Umbilical cord (tissue), 1 donor: ENCODE measurements at regions not wholly inside any gene's neighbourhood (a gene's known extent, or its start where the extent isn't known, plus 50 kb on each side); places are given as distances from the start of the nearest gene placed in this dataset.
A peak's percentile ranks its signal among the peaks of the same experiment; 100 is the strongest.

ENCODE experiments used
- DNase-seq: peaks from one replicate; pipeline ENCODE4 v3.0.0-alpha.2; 2015; ENCODE audit warnings: low spot score

DNA sequence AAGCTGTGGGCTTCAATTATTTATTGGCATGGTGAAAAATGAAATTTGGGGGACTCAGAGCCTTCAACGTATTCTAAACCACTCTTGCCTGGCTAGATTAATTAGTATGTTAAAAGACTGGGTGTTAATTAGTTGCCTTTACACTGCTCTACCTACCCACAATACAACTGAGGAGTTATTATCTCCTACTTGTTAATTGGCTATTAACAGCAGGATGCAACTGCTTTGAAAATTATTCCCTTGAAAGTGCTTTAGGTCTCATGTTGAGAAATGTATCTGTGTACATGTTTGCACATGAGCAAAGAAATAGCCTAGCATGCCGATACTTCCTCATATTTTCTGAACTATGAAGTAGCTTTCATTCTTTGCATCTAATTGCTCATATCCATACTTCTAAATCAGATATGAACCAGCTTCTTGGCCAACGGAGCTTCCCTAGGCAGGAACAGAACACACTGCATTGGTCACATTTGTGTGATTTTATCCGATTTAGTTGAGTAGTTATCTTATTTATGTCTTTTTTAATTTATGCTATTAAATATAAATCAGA, 155.8 kb downstream of the GPAM start:
- no peak for DNase-seq

DNA sequence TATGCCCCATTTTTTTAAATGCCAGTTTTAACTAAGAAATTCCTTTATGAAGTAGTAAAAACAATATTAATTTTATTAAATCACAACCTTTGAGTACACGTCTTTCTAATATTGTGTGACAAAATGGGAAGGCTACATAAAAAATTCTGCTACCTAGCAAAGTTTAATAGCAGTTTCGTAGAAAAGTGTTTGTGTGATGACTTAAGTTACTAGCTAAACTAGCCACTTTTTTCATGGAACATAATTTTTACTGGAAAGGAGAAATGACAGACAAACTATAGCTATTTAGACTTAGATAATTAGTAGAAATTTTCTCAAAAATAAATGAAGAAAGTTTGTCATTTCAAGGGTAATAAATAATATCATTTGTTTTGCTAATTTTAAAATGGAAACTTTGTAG, 153.1 kb downstream of the GPAM start:
- no peak for DNase-seq

DNA sequence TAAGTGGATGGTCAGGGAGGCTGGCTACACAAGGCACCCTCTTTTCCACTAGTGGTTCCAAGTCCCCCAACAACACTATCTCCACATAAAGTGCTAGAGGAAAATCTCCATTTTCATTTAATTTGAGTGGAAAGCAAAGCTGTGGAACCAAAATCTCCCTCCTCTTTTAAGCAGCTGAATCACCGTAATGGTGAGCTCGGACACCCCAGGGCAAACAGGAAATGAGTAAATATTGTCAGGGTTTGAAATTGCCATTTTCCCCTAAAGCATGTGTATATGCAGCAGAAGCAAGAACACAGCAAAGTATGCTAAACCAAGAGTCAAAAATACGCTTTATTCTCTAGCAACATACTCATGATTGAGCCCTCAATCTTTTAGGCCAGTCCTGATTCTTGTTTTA, 143.7 kb downstream of the GPAM start:
- no peak for DNase-seq

DNA sequence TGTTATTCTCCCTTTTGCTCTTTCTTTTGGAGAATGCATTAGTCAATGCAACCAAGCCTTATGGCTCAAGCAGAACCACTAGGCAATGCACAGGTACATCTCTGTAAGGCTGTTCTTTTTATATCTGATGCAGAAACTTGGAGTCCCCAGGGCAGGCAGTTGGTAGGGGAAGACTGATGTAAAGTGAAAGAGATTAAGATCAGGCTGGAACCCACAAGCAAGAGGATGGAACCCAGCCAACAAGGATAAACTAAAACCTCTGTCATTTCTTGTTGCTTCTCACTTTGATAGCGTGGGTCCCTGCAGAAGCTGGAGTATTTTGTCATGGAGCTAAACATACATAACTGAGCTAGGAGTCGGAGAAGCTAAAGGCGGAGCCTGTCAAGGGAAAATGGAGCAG, 142.9 kb downstream of the GPAM start:
- no peak for DNase-seq

DNA sequence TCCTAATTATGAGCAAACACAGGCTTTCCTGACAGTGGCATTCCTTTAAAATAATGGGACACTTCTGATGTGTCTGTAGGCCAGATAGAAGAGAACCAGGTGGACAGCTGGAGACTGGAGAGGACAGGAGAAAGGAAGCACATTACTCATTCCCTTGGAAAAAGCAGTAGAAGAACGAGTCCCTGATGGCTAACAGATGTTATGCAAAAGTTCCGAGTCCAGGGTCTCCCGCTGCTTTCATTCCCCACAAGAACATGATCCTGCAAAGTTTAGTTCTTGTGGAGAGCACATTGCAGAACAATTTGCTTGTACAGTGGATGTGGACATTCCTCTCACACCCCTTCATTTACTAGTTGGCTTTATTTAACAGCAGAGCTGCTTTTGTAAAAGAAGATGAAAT, 137.6 kb downstream of the GPAM start:
- DNase-seq: no peak

DNA sequence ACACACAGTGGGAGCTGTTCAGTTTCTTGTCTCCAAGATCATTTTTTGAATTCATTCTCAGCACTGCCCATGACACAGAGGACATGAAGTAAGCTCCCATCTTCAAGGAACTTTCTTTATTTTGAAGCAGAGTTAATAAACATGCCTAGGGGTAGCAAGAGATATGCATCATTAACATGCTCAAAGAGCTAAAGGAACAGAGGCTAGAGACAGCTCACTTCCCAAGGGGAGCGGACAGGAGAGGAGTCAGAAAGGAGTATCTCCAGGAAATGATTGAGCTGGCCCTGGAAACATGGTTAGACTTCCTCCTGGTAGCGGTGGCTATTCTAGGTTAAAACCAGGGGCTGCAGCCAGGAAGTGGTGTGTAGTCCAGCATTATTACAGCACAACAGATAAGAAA, 135.9 kb downstream of the GPAM start:
- no peak for DNase-seq

DNA sequence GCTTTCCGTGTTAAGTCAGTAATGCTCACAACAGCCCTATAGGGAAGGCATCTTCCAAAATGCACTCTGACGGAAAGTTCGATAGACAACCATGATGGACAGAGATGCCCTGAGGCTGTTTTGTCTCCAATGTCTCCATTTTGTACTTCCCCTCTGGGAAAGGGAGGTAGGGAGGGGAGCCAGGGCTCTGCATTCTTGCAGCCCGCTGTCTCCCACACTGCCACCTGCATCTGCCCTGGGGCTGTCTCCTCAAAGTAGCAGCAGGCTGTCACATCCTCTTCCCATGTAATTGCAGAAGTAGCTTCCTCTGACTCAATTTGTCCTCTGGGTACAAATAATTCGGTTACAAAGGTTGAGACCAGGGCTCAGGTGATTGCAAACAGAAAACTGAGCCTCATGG, 131.4 kb downstream of the GPAM start:
- DNase-seq: no peak

DNA sequence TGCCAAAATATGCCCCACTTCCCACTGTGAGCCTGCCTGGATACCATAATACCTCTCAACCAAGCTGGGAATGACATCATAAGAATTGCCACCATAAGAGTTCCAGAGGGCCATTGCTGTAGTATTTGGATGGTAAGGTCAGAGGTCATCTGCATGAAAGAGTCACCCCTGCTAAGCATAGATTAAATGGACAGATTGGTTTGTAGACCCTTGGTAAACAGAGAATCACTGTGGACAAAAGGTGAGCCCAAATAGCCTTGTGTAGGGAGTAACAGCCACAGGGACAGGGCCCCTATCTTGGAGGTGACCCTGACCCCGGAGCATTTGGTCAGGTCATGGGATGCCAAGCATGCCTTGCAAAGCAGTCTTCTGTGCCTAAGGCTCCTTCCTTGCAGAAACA, 129.7 kb downstream of the GPAM start:
- DNase-seq: no peak

DNA sequence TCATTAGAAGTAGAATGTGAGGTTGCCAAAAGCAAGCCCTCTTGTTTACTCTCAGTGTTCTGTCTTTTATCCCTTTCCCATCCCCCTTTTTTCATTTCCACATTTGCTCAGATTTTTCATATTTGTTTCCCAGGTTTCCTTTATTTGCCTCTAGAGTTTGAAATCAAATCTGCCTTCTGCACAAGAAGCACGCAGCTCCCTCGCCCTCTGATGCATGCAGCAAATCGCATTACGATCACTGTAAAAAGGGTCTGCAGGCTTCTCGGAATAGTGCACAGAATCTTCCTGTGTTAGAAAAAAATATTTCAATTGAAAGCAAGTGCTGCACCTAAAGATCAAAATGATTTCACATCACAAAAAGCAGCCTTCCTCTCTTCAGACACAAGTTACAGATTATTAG, 129.0 kb downstream of the GPAM start:
- no peak for DNase-seq

DNA sequence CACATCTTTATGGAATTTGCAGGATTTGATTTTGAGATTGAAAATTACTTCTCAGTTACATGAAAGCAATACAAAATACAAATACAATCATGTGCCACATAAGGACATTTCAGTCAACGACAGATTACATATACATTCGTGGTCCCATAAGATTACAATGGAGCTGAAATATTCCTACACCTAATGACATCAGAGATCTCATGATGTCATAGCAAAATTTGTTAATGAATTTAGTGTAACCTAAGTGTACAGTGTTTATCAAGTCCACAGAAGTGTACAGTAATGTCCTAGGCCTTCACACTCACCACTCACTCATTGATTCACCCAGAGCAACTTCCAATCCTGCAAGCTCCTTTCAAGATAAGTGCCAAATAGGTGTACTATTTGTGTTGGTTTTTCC, 126.5 kb downstream of the GPAM start:
- DNase-seq: no peak

DNA sequence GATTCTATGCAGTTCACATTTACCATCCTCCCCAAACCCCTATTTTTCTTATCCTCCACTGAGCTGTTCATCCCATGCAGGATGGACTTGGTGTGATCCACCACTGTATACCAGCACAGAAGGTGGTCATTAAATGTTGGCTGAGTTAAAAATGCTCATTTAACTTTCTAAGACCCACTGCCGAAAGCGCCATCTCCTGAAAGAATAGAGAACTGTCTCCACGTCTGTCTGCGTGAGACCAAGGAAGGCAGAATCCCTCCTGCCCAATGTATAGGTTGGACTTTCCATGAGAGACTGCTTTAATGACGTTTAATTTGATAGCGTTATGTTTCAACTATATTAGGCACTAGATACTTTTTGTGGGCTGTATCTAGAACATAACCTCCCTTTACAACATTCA, 124.3 kb downstream of the GPAM start:
- no peak for DNase-seq

DNA sequence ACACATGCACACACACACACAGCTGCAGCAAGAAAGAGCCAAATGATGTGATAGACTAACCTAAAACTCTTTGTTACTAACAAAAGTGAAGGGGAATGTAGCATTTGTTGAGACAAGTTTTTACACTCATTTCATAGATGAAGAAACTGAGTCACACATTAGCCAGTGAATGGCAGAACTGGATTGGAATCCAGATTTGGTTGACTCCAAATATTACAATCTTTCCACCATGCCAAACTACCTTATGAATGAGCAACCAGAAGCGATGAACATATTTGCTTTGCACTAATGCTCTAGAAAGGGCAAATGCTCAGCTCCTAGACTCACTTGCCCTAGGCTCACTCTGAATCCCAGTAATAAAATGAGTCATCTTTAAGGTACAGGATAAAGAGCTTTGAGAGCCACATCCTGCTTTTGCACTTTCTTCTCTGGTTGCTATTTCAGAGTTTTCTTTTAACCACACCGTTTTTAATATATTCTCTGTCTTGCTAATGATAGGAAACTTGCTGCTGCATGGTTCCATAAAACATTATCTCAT, 111.9 kb downstream of the GPAM start:
- DNase-seq: no peak

DNA sequence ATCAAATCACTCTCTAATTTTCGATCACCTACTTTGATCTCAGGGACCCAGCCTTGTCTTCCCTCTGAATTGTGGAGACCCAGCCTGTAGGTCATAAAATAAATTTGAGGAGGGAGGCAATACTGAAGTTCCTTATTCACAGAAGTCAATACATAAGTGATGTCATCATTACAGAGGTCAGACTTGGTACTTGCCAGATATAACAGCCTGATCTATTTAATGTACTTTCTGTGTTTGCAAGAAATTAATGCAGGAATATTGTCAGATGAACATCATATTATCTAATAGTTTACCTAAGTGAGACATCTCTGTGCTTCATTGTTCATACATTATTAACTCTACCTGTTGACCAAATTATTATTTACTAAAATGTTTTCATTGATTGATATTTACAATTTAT, 105.6 kb downstream of the GPAM start:
- DNase-seq: no peak

DNA sequence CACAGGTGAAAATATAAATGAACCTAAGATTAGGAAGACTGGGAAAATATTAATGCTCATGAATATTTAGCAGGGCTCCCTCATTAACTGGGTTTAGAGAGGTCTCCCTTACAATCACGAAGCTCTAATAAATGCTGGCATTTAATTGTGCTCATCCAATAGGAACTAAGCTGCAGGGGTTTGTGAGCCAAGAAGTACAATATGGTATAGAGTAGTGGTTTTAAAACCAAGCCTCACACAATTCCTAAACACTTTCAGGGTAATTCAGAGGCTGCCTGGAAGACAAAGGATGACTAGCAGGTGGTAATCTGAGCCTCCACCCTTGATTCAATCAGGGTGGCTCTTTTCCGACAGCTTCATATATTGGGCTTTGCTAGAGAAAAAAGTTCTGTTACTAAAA, 103.3 kb downstream of the GPAM start:
- no peak for DNase-seq

DNA sequence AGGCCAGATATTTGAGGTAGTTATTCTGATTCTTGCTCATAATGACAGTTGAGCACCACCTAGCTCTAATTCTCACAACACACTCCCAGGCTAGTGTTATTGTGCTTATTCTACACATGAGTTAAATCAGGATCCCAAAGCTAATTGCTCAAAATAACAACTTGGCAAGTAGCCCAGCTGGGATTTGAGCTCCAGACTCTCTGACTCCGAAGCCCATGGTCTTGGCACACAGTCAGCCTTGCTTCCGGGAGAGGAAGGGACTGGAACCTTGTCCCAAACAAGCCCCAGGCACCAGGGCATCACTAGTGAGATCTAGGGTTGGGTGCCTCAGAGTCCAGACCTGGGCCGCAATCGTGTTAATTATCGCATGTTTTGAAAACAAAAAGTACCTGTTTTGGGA, 101.4 kb downstream of the GPAM start:
- DNase-seq: peak; percentile 3

DNA sequence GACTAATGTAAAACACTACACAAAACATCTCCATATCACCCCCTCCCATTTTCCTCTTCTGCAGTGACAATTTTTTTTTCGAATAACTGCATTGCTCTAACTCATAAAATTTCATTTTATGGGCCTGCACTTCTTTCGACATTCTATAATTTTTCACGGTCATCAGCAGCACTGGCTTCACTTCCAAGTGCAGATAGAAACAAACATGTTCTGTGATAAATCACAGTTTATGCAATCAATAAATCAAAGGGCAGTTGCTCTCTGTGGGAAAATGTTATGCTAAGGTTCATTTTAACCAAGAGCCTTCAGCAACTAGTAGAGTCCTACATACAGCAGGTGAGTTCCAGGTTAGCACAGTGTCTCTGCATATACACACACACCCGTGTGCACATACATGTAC, 100.1 kb downstream of the GPAM start:
- DNase-seq: no peak

DNA sequence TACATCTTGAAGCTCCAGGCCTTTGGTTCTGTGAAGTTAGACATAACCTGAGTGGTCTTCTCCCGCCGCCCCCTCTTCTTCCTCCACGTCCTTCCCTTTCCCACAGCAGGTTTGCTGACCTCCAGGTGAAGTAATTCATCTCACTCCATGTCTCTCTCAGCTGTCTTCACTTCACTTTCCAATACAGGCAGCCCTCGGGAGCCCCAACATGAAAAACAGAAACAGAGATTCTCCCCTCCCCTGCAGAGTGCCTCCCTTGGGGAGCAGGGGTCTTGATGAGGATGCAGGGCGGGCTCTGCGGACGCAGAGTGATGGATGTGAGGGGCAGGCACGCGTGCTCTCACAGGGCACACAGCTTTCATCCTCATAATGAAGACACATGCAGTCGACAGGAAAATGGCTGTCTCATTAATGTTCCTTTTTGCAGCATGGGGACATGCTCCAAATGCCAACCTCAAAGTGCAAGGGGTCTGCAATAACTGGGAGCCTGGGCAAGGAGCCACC, 95.6 kb downstream of the GPAM start:
- no peak for DNase-seq

DNA sequence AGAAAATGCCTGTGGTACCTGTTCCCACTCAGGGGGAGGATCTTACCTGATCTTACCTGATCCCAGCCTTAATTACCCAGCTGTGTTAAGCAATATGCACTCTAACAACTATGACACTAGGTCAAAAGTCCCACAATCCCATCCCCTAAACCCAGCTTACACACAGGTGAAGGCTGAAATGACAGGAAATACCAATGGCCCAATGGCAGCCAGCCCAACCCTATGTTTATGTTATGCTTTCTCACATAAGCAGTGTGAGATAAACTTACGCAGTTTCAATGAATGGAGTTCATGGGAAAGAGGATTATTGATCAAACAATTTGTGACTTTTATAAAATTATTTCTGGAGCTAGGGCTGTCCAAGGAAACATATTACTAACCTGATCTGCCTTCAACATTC, 91.9 kb downstream of the GPAM start:
- DNase-seq: no peak

DNA sequence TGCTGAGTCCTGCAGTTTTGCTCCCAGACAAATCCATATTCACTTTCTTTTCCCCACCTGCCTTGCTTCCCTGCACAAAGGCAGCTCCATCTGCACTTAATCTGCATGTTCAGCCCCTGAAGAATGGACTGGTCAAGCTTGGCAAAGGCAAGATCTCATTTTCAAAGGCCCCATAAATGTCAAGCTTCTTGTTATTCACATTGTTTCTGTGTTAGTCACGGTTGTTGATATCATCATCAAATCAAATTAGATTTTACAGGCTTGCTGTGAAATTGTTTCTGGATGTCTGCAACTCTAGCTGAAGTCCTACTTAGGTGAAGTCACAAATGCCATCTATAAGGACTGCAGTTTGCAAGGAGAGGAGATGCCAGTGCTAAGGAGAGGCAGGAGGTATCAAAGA, 91.0 kb downstream of the GPAM start:
- DNase-seq: no peak

DNA sequence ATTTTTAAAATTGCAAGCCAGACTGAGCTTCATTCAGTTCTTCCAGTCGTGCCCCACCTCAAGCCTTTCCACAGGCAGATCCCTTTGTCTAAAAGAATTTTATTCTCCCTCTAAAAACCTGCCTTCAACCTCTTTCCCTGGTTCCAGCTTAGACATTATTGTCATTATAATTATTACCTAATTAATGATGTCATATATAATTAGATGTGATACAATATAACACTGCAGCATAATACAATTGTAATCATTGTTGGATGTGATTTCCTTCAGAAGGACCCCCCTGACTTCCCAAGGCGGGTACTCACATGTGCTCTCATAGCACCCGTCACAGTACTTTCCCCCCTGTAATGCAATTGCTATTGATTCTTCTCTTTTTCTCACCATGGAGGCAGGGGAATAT, 88.6 kb downstream of the GPAM start:
- no peak for DNase-seq

DNA sequence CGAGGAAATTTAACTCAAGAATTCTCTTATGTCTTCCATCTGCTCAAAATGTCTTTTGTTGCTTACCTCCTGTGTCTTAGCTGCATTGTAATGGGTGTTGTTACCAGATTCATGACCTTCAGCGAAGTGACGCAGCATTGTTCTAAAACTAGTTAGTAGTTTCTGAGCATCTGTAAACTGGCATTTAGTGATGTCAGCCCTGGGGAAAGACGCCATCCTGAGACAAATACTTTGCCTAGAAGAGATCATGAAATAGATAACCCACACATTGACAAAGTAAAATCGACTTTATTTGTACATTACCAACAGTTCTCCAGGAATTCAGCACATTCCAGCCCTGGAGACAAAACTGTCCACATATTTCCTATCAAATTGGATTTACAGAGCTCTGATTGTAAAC, 87.8 kb downstream of the GPAM start:
- no peak for DNase-seq

DNA sequence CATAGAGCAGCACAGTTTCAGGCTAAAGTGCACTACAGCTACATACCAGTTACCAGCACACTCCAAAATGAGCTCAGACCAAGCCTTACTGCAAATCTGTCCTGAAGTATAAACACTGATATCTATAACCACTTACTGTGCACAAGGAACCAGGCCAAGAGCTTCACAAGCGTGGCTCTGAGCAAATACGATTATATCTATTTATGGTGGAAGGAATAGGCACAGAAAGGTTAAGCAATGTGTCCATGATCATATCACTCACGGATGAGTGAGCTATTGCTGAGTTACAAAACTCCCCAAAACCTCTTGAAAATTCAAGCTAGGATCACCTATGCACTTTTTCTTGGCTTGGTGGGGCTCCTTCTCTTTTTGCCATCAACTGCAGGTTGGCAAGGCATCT, 84.9 kb downstream of the GPAM start:
- DNase-seq: peak; percentile 8
